HepG2 (cell line): ENCODE measurements at regions not wholly inside any gene's neighbourhood (a gene's known extent, or its start where the extent isn't known, plus 50 kb on each side); places are given as distances from the start of the nearest gene placed in this dataset.
A peak's percentile ranks its signal among the peaks of the same experiment; 100 is the strongest.

Experiments used
- AGO2 ChIP-seq: fragments of 200-400 bp; formaldehyde crosslinking; optimal IDR thresholded peaks from 2 replicates; pipeline ENCODE3; 2017; ENCODE audit warnings: mild to moderate bottlenecking, low read depth, low read length, moderate library complexity
- ATM ChIP-seq: fragments of 450-650 bp; IDR thresholded peaks from 2 replicates; pipeline ENCODE4 v1.7.1; 2017; ENCODE audit warnings: mild to moderate bottlenecking, borderline replicate concordance
- CAMTA2 ChIP-seq: sonication (generic); formaldehyde crosslinking; IDR thresholded peaks from 2 replicates; pipeline ENCODE4 v1.4.0; 2020; ENCODE audit warnings: mild to moderate bottlenecking, missing genetic modification reagents, borderline replicate concordance
- CENPBD1 ChIP-seq: sonication (generic); formaldehyde crosslinking; IDR thresholded peaks from 2 replicates; pipeline ENCODE4 v1.8.0; 2022; ENCODE audit warnings: missing genetic modification reagents, low read depth, mild to moderate bottlenecking, borderline replicate concordance
- HCFC1 ChIP-seq: fragments of 150-350 bp; IDR thresholded peaks from 2 replicates; pipeline ENCODE4 v1.6.1; 2014; ENCODE audit warnings: low read depth, low read length
- HDAC6 ChIP-seq: fragments of 200-600 bp; sonication (generic); IDR thresholded peaks from 2 replicates; pipeline ENCODE4 v1.7.0; 2017; ENCODE audit warnings: mild to moderate bottlenecking, antibody characterized with exemption, low read length, low read depth
- HNF4G ChIP-seq, 2 experiments: sonication (generic) in 1 of 2; formaldehyde crosslinking in 1 of 2; IDR thresholded peaks; 2 replicates each; pipeline versions ENCODE4 v1.4.0 to v1.6.1; 2011 to 2020; ENCODE audit warnings: borderline replicate concordance in 2 of 2, low read depth in 2 of 2, mild to moderate bottlenecking in 2 of 2, low read length in 1 of 2, missing genetic modification reagents in 1 of 2, moderate library complexity in 1 of 2
- IKZF1 ChIP-seq: fragments of 450-650 bp; IDR thresholded peaks from 2 replicates; pipeline ENCODE4 v1.7.1; 2016
- KLF13 ChIP-seq: sonication (generic); formaldehyde crosslinking; IDR thresholded peaks from 2 replicates; pipeline ENCODE4 v1.4.0; 2020; ENCODE audit warnings: mild to moderate bottlenecking, missing genetic modification reagents
- LCORL ChIP-seq, 2 experiments: fragments of 450-650 bp in 1 of 2; sonication (generic) in 1 of 2; formaldehyde crosslinking in 1 of 2; IDR thresholded peaks; 2 replicates each; pipeline versions ENCODE4 v1.5.0 to v1.6.1; 2017 to 2020; ENCODE audit warnings: antibody characterized with exemption in 1 of 2, missing genetic modification reagents in 1 of 2
- PHB2 ChIP-seq: fragments of 450-650 bp; IDR thresholded peaks from 2 replicates; pipeline ENCODE4 v1.6.1; 2018; ENCODE audit not compliant: partially characterized antibody
- SIX1 ChIP-seq: sonication (generic); formaldehyde crosslinking; IDR thresholded peaks from 2 replicates; pipeline ENCODE4 v1.4.0; 2020; ENCODE audit warnings: missing genetic modification reagents, borderline replicate concordance
- STAG1 ChIP-seq: sonication (generic); formaldehyde crosslinking; IDR thresholded peaks from 2 replicates; pipeline ENCODE4 v1.4.0; 2020; ENCODE audit warnings: missing genetic modification reagents
- TFAP4 ChIP-seq: sonication (generic); IDR thresholded peaks from 2 replicates; pipeline ENCODE4 v1.6.1; 2016; ENCODE audit warnings: low read depth, borderline replicate concordance
- TGIF2 ChIP-seq: IDR thresholded peaks from 2 replicates; pipeline ENCODE4 v1.6.1; 2016; ENCODE audit warnings: control low read depth, missing compliant biosample characterization
- ZBTB40 ChIP-seq, 2 experiments: fragments of 450-650 bp in 1 of 2; sonication (generic) in 1 of 2; formaldehyde crosslinking in 1 of 2; IDR thresholded peaks; 2 replicates each; pipeline versions ENCODE4 v1.6.1 to v1.8.0; 2016 to 2022; ENCODE audit warnings: antibody characterized with exemption in 1 of 2, mild to moderate bottlenecking in 1 of 2, missing genetic modification reagents in 1 of 2
- ZMYM2 ChIP-seq: sonication (generic); formaldehyde crosslinking; IDR thresholded peaks from 2 replicates; pipeline ENCODE4 v1.8.0; 2022; ENCODE audit warnings: mild to moderate bottlenecking, missing genetic modification reagents
- ZNF205 ChIP-seq: IDR thresholded peaks from 2 replicates; pipeline ENCODE4 v1.6.1; 2018; ENCODE audit warnings: missing biosample characterization, missing genetic modification reagents
- ZNF558 ChIP-seq: sonication (generic); formaldehyde crosslinking; IDR thresholded peaks from 2 replicates; pipeline ENCODE4 v1.9.0; 2022; ENCODE audit warnings: mild to moderate bottlenecking, missing genetic modification reagents, borderline replicate concordance
- ZNF768 ChIP-seq: sonication (generic); formaldehyde crosslinking; IDR thresholded peaks from 2 replicates; pipeline ENCODE4 v1.4.0; 2020; ENCODE audit warnings: missing genetic modification reagents

- TF ChIP-seq ZBTB40 (IDR thresholded peaks at IDR 0.05) (peak; percentile 42), ZBTB40 (CRISPR knock-in tag; IDR thresholded peaks at IDR 0.05) (no peak), AGO2 (no peak), ZNF205 (CRISPR knock-in tag) (no peak), SIX1 (CRISPR knock-in tag) (no peak), ATM (peak; percentile 64; the same call in 1 of the 2 replicates), TGIF2 (no peak), LCORL (IDR thresholded peaks at IDR 0.05) (peak; percentile 53; the same call in 1 of the 2 replicates), LCORL (CRISPR knock-in tag; IDR thresholded peaks at IDR 0.05) (no peak), CENPBD1 (CRISPR knock-in tag) (no peak), PHB2 (peak; percentile 96), ZMYM2 (no peak), HDAC6 (no peak), HCFC1 (no peak), ZNF558 (CRISPR knock-in tag) (no peak), ZNF768 (no peak), STAG1 (CRISPR knock-in tag) (no peak), IKZF1 (peak; percentile 94; the same call in 1 of the 2 replicates), TFAP4 (no peak), HNF4G (IDR thresholded peaks at IDR 0.05; ENCODE audit: borderline replicate concordance, low read depth, low read length) (no peak), HNF4G (CRISPR knock-in tag; IDR thresholded peaks at IDR 0.05; ENCODE audit: borderline replicate concordance, low read depth) (no peak), CAMTA2 (CRISPR knock-in tag) (no peak), KLF13 (CRISPR knock-in tag) (no peak)
These were observed 81.5 kb upstream of the ARL4C start (continued) for GRCh38 chr2:234578389-234578788.
